Small intestine (tissue), 7 donors: ENCODE measurements at regions not wholly inside any gene's neighbourhood (a gene's known extent, or its start where the extent isn't known, plus 50 kb on each side); places are given as distances from the start of the nearest gene placed in this dataset.

Experiments
- DNase-seq, 2 donors: peaks; one replicate each; pipeline versions ENCODE4 v3.0.0 to v3.0.0-alpha.2; 2013
- FAIRE-seq: peaks from 2 replicates; lab custom pipeline; 2012; peaks lifted over from hg19 to GRCh38; lab: Jason Lieb, UNC
- H3K27ac ChIP-seq, 3 donors: one replicate each; pipeline ENCODE4 v1.5.1; 2013; ENCODE audit warnings: low read length in 2 of 3, mild to moderate bottlenecking in 2 of 3, control low read depth in 1 of 3, inconsistent platforms in 1 of 3, low read depth in 1 of 3, moderate library complexity in 1 of 3
- H3K27me3 ChIP-seq, 3 donors: one replicate each; pipeline ENCODE4 v1.6.1; 2013; ENCODE audit warnings: low read length in 3 of 3, inconsistent platforms in 1 of 3; ENCODE audit not compliant: control insufficient read depth in 3 of 3, insufficient read depth in 3 of 3
- H3K36me3 ChIP-seq, 3 donors: one replicate each; pipeline ENCODE4 v1.6.1; 2013; ENCODE audit warnings: low read length in 3 of 3, inconsistent platforms in 1 of 3, low read depth in 1 of 3, mild to moderate bottlenecking in 1 of 3, moderate library complexity in 1 of 3; ENCODE audit not compliant: control insufficient read depth in 3 of 3, insufficient read depth in 2 of 3
- H3K4me1 ChIP-seq, 3 donors: one replicate each; pipeline ENCODE4 v1.6.1; 2013; ENCODE audit warnings: low read length in 2 of 3, inconsistent platforms in 1 of 3, low read depth in 1 of 3, mild to moderate bottlenecking in 1 of 3, moderate library complexity in 1 of 3; ENCODE audit not compliant: control insufficient read depth in 3 of 3, insufficient read depth in 2 of 3
- H3K4me3 ChIP-seq, 3 donors: one replicate each; pipeline ENCODE4 v1.5.1; 2013; ENCODE audit warnings: low read length in 3 of 3, control low read depth in 1 of 3, inconsistent platforms in 1 of 3, low read depth in 1 of 3, mild to moderate bottlenecking in 1 of 3, moderate library complexity in 1 of 3
- H3K9me3 ChIP-seq, 2 donors: one replicate each; pipeline ENCODE4 v1.6.1; 2013; ENCODE audit warnings: low read depth in 1 of 2, low read length in 1 of 2; ENCODE audit not compliant: control insufficient read depth in 2 of 2, insufficient read depth in 1 of 2
- WGBS, 3 donors: extraction: QIAGEN DNeasy Blood & Tissue Kit; methylation state at CpG; one replicate each; pipeline ENCODE4 v1.1.7; 2013; 5-methylcytosine and 5-hydroxymethylcytosine counted together
- donor health status: healthy with polysubstance abuse.
- donor health status: control.
- donor health status: control.
- donor health status: Bipolar disorder and iron deficiency.
- donor health status: healthy.

- H3K4me3 ChIP-seq, result no peak overlapping the region
- H3K9me3 ChIP-seq, result peaks cover 0 to 3% of the 10 kb centered on the region in 2 donors
- FAIRE-seq (no peak), DNase-seq (no peak)
- peaks cover 7 to 44% (median 18%) of the 10 kb centered on the region in 3 donors for H3K27me3 ChIP-seq
- H3K36me3 ChIP-seq, result no peaks in the 10 kb centered on the region
- H3K27ac ChIP-seq, result no peak overlapping the region
- WGBS, 3 donors, result 78 to 81% (median 80%) methylated on average over 8 of the region's 8 CpGs
- H3K4me1 ChIP-seq, result peaks cover 0 to 7% (median 0%) of the 10 kb centered on the region in 3 donors
These were observed 174.8 kb upstream of the RTL1 start for GRCh38 chr14:101078170-101078891.

GRCh38 chr14:101078892-101079221, 175.3 kb upstream of the RTL1 start:
- Histone ChIP-seq H3K4me3 (no peak overlapping the region), H3K4me1 (peaks cover 0 to 3% (median 0%) of the 10 kb centered on the region in 3 donors), H3K27me3 (peaks cover 7 to 45% (median 18%) of the 10 kb centered on the region in 3 donors), H3K9me3 (peaks cover 0 to 4% of the 10 kb centered on the region in 2 donors), H3K27ac (no peak overlapping the region), H3K36me3 (no peaks in the 10 kb centered on the region)
- DNase-seq (no peak), FAIRE-seq (no peak)
- 63 to 83% (median 69%) methylated on average over 9 of the region's 9 CpGs for WGBS, 3 donors

- H3K27ac ChIP-seq, result no peak overlapping the region
- no peak for DNase-seq
- H3K4me3 ChIP-seq, result peak overlapping the region in 1 of 3 donors; percentile 9
- H3K27me3 ChIP-seq, result peaks cover 4 to 47% (median 17%) of the 10 kb centered on the region in 3 donors
- H3K9me3 ChIP-seq, result peaks cover 0 to 4% of the 10 kb centered on the region in 2 donors
- 58 to 92% (median 83%) methylated on average over 2 of the region's 2 CpGs for WGBS, 3 donors
- FAIRE-seq, result no peak
- H3K36me3 ChIP-seq, result no peaks in the 10 kb centered on the region
- H3K4me1 ChIP-seq, result peaks cover 0 to 3% (median 0%) of the 10 kb centered on the region in 3 donors
These were observed 177.5 kb upstream of the RTL1 start for GRCh38 chr14:101080922-101081593.

GRCh38 chr14:101082036-101082435, 178.5 kb upstream of the RTL1 start:
- Histone ChIP-seq H3K9me3 (peaks cover 0 to 4% of the 10 kb centered on the region in 2 donors), H3K4me3 (no peak overlapping the region), H3K27me3 (peaks cover 0 to 38% (median 9%) of the 10 kb centered on the region in 3 donors), H3K36me3 (no peaks in the 10 kb centered on the region), H3K27ac (no peak overlapping the region), H3K4me1 (peaks cover 0 to under 1% (median 0%) of the 10 kb centered on the region in 3 donors)
- no peak for DNase-seq
- FAIRE-seq, result no peak
- 73 to 85% (median 77%) methylated on average over 10 of the region's 10 CpGs for WGBS, 3 donors

GRCh38 chr14:101082436-101083384, 179.2 kb upstream of the RTL1 start:
- FAIRE-seq (no peak), DNase-seq (no peak)
- Histone ChIP-seq H3K4me3 (no peak overlapping the region), H3K4me1 (no peaks in the 10 kb centered on the region), H3K9me3 (peaks cover 0 to 4% of the 10 kb centered on the region in 2 donors), H3K27me3 (peaks cover 0 to 32% (median 8%) of the 10 kb centered on the region in 3 donors), H3K36me3 (no peaks in the 10 kb centered on the region), H3K27ac (no peak overlapping the region)
- WGBS, 3 donors, result 76 to 78% (median 78%) methylated on average over 10 of the region's 10 CpGs

GRCh38 chr14:101083564-101084435, 180.3 kb upstream of the RTL1 start:
- WGBS, 3 donors, result 65 to 73% (median 67%) methylated on average over 18 of the region's 18 CpGs
- Histone ChIP-seq H3K9me3 (peaks cover 0 to 4% of the 10 kb centered on the region in 2 donors), H3K27me3 (peaks cover 0 to 21% (median 1%) of the 10 kb centered on the region in 3 donors), H3K4me3 (no peak overlapping the region), H3K36me3 (no peaks in the 10 kb centered on the region), H3K27ac (no peak overlapping the region), H3K4me1 (no peaks in the 10 kb centered on the region)
- DNase-seq, result no peak
- FAIRE-seq, result no peak

GRCh38 chr14:101084436-101084826, 180.9 kb upstream of the RTL1 start:
- no peak overlapping the region for H3K4me3 ChIP-seq
- DNase-seq (no peak), FAIRE-seq (no peak)
- no peak overlapping the region for H3K27ac ChIP-seq
- H3K9me3 ChIP-seq, result peaks cover 0 to 4% of the 10 kb centered on the region in 2 donors
- H3K36me3 ChIP-seq, result no peaks in the 10 kb centered on the region
- H3K4me1 ChIP-seq, result no peaks in the 10 kb centered on the region
- H3K27me3 ChIP-seq, result peaks cover 0 to 16% (median 0%) of the 10 kb centered on the region in 3 donors
- WGBS, 3 donors, result 87 to 88% (median 88%) methylated on average over 6 of the region's 6 CpGs
